PC-9 (cell line): ENCODE measurements at regions not wholly inside any gene's neighbourhood (a gene's known extent, or its start where the extent isn't known, plus 50 kb on each side); places are given as distances from the start of the nearest gene placed in this dataset.

Source experiments
- CTCF ChIP-seq: fragments of 200-600 bp; sonication (generic); conservative IDR thresholded peaks from 2 replicates; pipeline ENCODE4 v1.6.1; 2017; ENCODE audit warnings: mixed run types, antibody characterized with exemption, mild to moderate bottlenecking, moderate library complexity
- EZH2 ChIP-seq: fragments of 200-600 bp; sonication (generic); IDR thresholded peaks from 2 replicates; pipeline ENCODE4 v1.8.0; 2017; ENCODE audit warnings: antibody characterized with exemption, low read depth

- no peak for TF ChIP-seq CTCF
- no peak for TF ChIP-seq EZH2
Measured at GRCh38 chr2:16223841-16224177, 283.5 kb downstream of the MYCN start.
